ENCODE measurements at regions not wholly inside any gene's neighbourhood (a gene's known extent, or its start where the extent isn't known, plus 50 kb on each side); places are given as distances from the start of the nearest gene placed in this dataset.

GRCh38 chr2:103808814-103809213, 1045.1 kb upstream of the POU3F3 start:
- Histone ChIP-seq H3K27ac (no peak overlapping the region), H3K36me3 (replicated peaks; ENCODE audit: insufficient read depth, low read depth) (no peaks in the 10 kb centered on the region), H3K9me3 (ENCODE audit: low read depth) (no peaks in the 10 kb centered on the region), H3K4me3 (no peak overlapping the region), H4K20me1 (ENCODE audit: insufficient read depth, poor library complexity, severe bottlenecking) (no peaks in the 10 kb centered on the region), H2AFZ (peak overlapping the region; percentile 26), H3K27me3 (no peaks in the 10 kb centered on the region), H3K4me2 (no peak overlapping the region), H3K79me2 (no peaks in the 10 kb centered on the region), H3K4me1 (ENCODE audit: insufficient read depth) (no peaks in the 10 kb centered on the region), H3K9me2 (replicated peaks; ENCODE audit: insufficient read depth) (no peaks in the 10 kb centered on the region)
- TF ChIP-seq EZH2phosphoT487 (IDR thresholded peaks at IDR 0.05; ENCODE audit: low read depth, severe bottlenecking, unreplicated experiment) (no peak), EZH2 (IDR thresholded peaks at IDR 0.05; ENCODE audit: borderline replicate concordance) (no peak)
- TF ChIP-seq, protein P1, sequence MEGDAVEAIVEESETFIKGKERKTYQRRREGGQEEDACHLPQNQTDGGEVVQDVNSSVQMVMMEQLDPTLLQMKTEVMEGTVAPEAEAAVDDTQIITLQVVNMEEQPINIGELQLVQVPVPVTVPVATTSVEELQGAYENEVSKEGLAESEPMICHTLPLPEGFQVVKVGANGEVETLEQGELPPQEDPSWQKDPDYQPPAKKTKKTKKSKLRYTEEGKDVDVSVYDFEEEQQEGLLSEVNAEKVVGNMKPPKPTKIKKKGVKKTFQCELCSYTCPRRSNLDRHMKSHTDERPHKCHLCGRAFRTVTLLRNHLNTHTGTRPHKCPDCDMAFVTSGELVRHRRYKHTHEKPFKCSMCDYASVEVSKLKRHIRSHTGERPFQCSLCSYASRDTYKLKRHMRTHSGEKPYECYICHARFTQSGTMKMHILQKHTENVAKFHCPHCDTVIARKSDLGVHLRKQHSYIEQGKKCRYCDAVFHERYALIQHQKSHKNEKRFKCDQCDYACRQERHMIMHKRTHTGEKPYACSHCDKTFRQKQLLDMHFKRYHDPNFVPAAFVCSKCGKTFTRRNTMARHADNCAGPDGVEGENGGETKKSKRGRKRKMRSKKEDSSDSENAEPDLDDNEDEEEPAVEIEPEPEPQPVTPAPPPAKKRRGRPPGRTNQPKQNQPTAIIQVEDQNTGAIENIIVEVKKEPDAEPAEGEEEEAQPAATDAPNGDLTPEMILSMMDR (IDR thresholded peaks at IDR 0.05; ENCODE audit: poor library complexity): no peak
- no peak for DNase-seq (ENCODE audit: low spot score)
- 68% methylated on average over 8 of the region's 8 CpGs for WGBS (ENCODE audit: low lambda C conversion rate, missing lambda C conversion rate)

DNA sequence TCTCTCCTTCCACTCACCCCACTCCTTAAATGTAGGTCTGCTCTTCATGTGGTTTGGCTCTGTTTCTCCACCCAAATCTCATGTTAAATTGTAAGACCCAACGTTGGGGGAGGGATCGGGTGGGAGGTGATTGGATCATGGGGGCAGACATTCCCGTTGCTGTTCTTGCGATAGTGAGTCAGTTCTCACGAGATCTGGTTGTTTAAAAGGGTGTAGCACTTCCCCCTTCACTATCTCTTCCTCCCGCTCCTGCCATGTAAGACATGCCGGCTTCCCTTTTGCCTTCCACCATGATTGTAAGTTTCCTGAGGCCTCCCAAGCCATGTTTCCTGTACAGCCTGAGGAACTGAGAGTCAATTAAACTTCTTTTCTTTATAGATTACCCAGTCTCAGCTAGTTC, 1044.5 kb upstream of the POU3F3 start:
- H3K79me2 ChIP-seq: no peaks in the 10 kb centered on the region
- 67% methylated on average over 7 of the region's 7 CpGs for WGBS (ENCODE audit: low lambda C conversion rate, missing lambda C conversion rate)
- H3K4me3 ChIP-seq: no peak overlapping the region

DNA sequence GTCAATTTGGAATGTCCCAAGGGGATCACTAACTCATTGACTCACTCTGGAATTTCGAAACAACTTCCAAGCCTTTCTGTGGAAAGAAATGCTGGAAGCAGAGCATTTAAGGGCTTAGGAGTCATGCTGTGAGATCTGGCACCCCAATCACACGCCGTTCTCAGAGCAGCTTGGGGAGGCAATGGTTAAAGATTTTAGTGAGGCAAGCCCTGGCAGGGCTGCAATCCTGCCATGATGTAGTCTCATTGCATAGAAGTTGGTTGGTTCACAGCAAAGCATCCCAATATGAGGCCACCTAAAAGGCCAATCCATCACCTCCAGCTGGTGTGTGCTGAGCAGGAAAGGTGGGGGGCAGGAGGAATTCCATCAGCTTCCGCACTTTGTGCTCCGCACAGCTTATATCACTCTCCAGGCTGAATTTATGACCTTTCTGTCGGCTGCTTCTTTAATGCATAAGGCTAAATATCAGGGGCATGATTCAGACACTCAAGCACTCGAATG, 1043.9 kb upstream of the POU3F3 start:
- no peaks in the 10 kb centered on the region for H3K27me3 ChIP-seq
- DNase-seq (ENCODE audit: low spot score): no peak
- no peak overlapping the region for H3K4me2 ChIP-seq
- no peak for TF ChIP-seq EZH2phosphoT487 (IDR thresholded peaks at IDR 0.05; ENCODE audit: low read depth, severe bottlenecking, unreplicated experiment)
- TF ChIP-seq, protein P1 (IDR thresholded peaks at IDR 0.05; ENCODE audit: poor library complexity): no peak
- no peak for TF ChIP-seq EZH2 (IDR thresholded peaks at IDR 0.05; ENCODE audit: borderline replicate concordance)
- H3K36me3 ChIP-seq (replicated peaks; ENCODE audit: insufficient read depth, low read depth): no peaks in the 10 kb centered on the region
- no peaks in the 10 kb centered on the region for H3K9me3 ChIP-seq (ENCODE audit: low read depth)
- H3K9me2 ChIP-seq (replicated peaks; ENCODE audit: insufficient read depth): no peaks in the 10 kb centered on the region
- H3K79me2 ChIP-seq: no peaks in the 10 kb centered on the region
- no peaks in the 10 kb centered on the region for H4K20me1 ChIP-seq (ENCODE audit: insufficient read depth, poor library complexity, severe bottlenecking)
- 67% methylated on average over 7 of the region's 7 CpGs for WGBS (ENCODE audit: low lambda C conversion rate, missing lambda C conversion rate)
- no peak overlapping the region for H3K4me3 ChIP-seq
- no peak overlapping the region for H2AFZ ChIP-seq
- no peaks in the 10 kb centered on the region for H3K4me1 ChIP-seq (ENCODE audit: insufficient read depth)
- H3K27ac ChIP-seq: no peak overlapping the region

More for the DNA sequence above, 1044.5 kb upstream of the POU3F3 start:
- Histone ChIP-seq H3K4me2 (no peak overlapping the region), H3K9me3 (ENCODE audit: low read depth) (no peaks in the 10 kb centered on the region), H3K27ac (no peak overlapping the region), H3K9me2 (replicated peaks; ENCODE audit: insufficient read depth) (no peaks in the 10 kb centered on the region), H2AFZ (peak overlapping the region; percentile 26), H3K27me3 (no peaks in the 10 kb centered on the region), H3K36me3 (replicated peaks; ENCODE audit: insufficient read depth, low read depth) (no peaks in the 10 kb centered on the region), H3K4me1 (ENCODE audit: insufficient read depth) (no peaks in the 10 kb centered on the region), H4K20me1 (ENCODE audit: insufficient read depth, poor library complexity, severe bottlenecking) (no peaks in the 10 kb centered on the region)
- TF ChIP-seq, protein P1 (IDR thresholded peaks at IDR 0.05; ENCODE audit: poor library complexity): no peak
- TF ChIP-seq EZH2phosphoT487 (IDR thresholded peaks at IDR 0.05; ENCODE audit: low read depth, severe bottlenecking, unreplicated experiment) (no peak), EZH2 (IDR thresholded peaks at IDR 0.05; ENCODE audit: borderline replicate concordance) (no peak)
- no peak for DNase-seq (ENCODE audit: low spot score)

DNA sequence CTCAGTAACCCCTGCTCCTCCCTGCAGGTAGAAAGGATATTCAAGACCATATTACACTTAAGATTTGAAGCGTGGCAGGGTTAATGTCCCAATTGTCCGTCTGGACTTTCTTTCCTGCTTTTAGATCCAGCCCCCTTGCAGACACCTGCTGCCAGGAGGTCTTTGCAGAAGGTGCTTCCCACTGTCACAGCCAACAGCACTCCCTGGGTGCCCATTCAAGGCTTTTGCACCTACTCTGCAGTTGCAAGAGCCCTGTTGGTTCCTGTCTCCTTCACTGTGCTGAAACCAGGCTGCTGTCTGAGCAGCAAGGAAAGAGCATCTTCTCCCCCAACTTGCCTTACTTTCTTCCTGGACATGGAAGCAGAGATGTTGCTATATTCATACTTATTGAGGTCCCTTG, 1043.0 kb upstream of the POU3F3 start:
- Histone ChIP-seq H3K9me2 (replicated peaks; ENCODE audit: insufficient read depth) (no peaks in the 10 kb centered on the region), H3K9me3 (ENCODE audit: low read depth) (no peaks in the 10 kb centered on the region), H3K4me1 (ENCODE audit: insufficient read depth) (no peaks in the 10 kb centered on the region), H3K27me3 (no peaks in the 10 kb centered on the region), H3K4me2 (no peak overlapping the region), H4K20me1 (ENCODE audit: insufficient read depth, poor library complexity, severe bottlenecking) (no peaks in the 10 kb centered on the region), H3K79me2 (no peaks in the 10 kb centered on the region), H2AFZ (no peak overlapping the region), H3K36me3 (replicated peaks; ENCODE audit: insufficient read depth, low read depth) (no peaks in the 10 kb centered on the region), H3K4me3 (no peak overlapping the region), H3K27ac (no peak overlapping the region)
- no peak for TF ChIP-seq EZH2 (IDR thresholded peaks at IDR 0.05; ENCODE audit: borderline replicate concordance)
- WGBS (ENCODE audit: low lambda C conversion rate, missing lambda C conversion rate): 77% methylated on average over 2 of the region's 2 CpGs
- no peak for DNase-seq (ENCODE audit: low spot score)
